GM23338 (cell line): ENCODE measurements at regions not wholly inside any gene's neighbourhood (a gene's known extent, or its start where the extent isn't known, plus 50 kb on each side); places are given as distances from the start of the nearest gene placed in this dataset.

Experiments
- CREB1 ChIP-seq: fragments of 250-450 bp; sonication (Bioruptor Pico); IDR thresholded peaks from 2 replicates; pipeline ENCODE4 v1.5.0; 2020; ENCODE audit warnings: low read depth, mild to moderate bottlenecking, moderate library complexity
- EZH2 ChIP-seq: fragments of 200-600 bp; sonication (generic); IDR thresholded peaks from one replicate; pipeline ENCODE4 v1.8.0; 2017; ENCODE audit warnings: antibody characterized with exemption, mild to moderate bottlenecking, low read depth; ENCODE audit not compliant: unreplicated experiment
- EZH2phosphoT487 ChIP-seq: fragments of 200-600 bp; sonication (generic); IDR thresholded peaks from one replicate; pipeline ENCODE4 v1.8.1; 2018; ENCODE audit warnings: antibody characterized with exemption; ENCODE audit not compliant: unreplicated experiment
- JUNB ChIP-seq: IDR thresholded peaks from one replicate; pipeline ENCODE4 v1.6.1; 2016; ENCODE audit warnings: antibody characterized with exemption; ENCODE audit not compliant: unreplicated experiment
- POLR2AphosphoS5 ChIP-seq: IDR thresholded peaks from 2 replicates; pipeline ENCODE4 v1.6.1; 2016; ENCODE audit warnings: antibody characterized with exemption, low read depth
- ZNF114 ChIP-seq: fragments of 250-450 bp; sonication (Bioruptor Pico); IDR thresholded peaks from 2 replicates; pipeline ENCODE4 v1.5.0; 2020; ENCODE audit warnings: mild to moderate bottlenecking, moderate library complexity
- ZNF331 ChIP-seq: fragments of 250-450 bp; sonication (Bioruptor Pico); IDR thresholded peaks from 2 replicates; pipeline ENCODE4 v1.5.0; 2020; ENCODE audit warnings: low read depth, mild to moderate bottlenecking, moderate library complexity
- TF ChIP-seq, protein P1 (sequence below), 2 experiments: fragments of 200-600 bp in 1 of 2; sonication (generic) in 1 of 2; conservative IDR thresholded peaks; 2 replicates each; pipeline versions ENCODE4 v1.5.1 to v1.6.1; 2016 to 2017; ENCODE audit warnings: antibody characterized with exemption in 2 of 2, low read depth in 2 of 2, mild to moderate bottlenecking in 2 of 2, moderate library complexity in 1 of 2
- TF ChIP-seq, protein P2 (sequence below): IDR thresholded peaks from 2 replicates; pipeline ENCODE4 v1.6.1; 2016; ENCODE audit warnings: antibody characterized with exemption
- TF ChIP-seq, protein P3 (sequence below): IDR thresholded peaks from one replicate; pipeline ENCODE4 v1.6.1; 2018; ENCODE audit warnings: antibody characterized with exemption; ENCODE audit not compliant: unreplicated experiment

DNA sequence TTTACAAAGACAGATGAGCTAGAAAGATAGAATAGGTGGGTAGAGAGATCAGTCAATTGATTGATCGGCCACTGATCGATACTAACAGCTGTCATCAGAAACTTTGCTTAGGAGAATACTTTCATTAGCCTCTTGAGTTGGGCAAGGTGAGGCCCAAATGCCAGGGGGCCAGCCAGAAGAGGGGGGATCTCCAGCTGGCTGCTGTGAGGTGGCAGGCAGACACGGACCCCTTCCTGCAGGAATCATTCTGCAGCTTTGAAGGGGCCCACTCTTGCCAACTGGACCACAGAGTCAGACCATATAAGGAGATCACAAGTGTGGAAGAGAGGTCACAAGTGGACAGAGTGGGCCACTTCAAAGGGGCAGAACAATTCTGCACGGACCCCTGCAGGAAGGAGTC lies 62.9 kb upstream of the DOCK1 start:
- TF ChIP-seq, protein P1, sequence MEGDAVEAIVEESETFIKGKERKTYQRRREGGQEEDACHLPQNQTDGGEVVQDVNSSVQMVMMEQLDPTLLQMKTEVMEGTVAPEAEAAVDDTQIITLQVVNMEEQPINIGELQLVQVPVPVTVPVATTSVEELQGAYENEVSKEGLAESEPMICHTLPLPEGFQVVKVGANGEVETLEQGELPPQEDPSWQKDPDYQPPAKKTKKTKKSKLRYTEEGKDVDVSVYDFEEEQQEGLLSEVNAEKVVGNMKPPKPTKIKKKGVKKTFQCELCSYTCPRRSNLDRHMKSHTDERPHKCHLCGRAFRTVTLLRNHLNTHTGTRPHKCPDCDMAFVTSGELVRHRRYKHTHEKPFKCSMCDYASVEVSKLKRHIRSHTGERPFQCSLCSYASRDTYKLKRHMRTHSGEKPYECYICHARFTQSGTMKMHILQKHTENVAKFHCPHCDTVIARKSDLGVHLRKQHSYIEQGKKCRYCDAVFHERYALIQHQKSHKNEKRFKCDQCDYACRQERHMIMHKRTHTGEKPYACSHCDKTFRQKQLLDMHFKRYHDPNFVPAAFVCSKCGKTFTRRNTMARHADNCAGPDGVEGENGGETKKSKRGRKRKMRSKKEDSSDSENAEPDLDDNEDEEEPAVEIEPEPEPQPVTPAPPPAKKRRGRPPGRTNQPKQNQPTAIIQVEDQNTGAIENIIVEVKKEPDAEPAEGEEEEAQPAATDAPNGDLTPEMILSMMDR (conservative IDR thresholded peaks at IDR 0.05; ENCODE audit: low read depth in 2 of 2): no peak
- TF ChIP-seq, protein P2, sequence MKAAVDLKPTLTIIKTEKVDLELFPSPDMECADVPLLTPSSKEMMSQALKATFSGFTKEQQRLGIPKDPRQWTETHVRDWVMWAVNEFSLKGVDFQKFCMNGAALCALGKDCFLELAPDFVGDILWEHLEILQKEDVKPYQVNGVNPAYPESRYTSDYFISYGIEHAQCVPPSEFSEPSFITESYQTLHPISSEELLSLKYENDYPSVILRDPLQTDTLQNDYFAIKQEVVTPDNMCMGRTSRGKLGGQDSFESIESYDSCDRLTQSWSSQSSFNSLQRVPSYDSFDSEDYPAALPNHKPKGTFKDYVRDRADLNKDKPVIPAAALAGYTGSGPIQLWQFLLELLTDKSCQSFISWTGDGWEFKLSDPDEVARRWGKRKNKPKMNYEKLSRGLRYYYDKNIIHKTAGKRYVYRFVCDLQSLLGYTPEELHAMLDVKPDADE: no peak
- TF ChIP-seq CREB1: no peak
- no peak for TF ChIP-seq EZH2
- TF ChIP-seq JUNB: no peak
- TF ChIP-seq, protein P3, sequence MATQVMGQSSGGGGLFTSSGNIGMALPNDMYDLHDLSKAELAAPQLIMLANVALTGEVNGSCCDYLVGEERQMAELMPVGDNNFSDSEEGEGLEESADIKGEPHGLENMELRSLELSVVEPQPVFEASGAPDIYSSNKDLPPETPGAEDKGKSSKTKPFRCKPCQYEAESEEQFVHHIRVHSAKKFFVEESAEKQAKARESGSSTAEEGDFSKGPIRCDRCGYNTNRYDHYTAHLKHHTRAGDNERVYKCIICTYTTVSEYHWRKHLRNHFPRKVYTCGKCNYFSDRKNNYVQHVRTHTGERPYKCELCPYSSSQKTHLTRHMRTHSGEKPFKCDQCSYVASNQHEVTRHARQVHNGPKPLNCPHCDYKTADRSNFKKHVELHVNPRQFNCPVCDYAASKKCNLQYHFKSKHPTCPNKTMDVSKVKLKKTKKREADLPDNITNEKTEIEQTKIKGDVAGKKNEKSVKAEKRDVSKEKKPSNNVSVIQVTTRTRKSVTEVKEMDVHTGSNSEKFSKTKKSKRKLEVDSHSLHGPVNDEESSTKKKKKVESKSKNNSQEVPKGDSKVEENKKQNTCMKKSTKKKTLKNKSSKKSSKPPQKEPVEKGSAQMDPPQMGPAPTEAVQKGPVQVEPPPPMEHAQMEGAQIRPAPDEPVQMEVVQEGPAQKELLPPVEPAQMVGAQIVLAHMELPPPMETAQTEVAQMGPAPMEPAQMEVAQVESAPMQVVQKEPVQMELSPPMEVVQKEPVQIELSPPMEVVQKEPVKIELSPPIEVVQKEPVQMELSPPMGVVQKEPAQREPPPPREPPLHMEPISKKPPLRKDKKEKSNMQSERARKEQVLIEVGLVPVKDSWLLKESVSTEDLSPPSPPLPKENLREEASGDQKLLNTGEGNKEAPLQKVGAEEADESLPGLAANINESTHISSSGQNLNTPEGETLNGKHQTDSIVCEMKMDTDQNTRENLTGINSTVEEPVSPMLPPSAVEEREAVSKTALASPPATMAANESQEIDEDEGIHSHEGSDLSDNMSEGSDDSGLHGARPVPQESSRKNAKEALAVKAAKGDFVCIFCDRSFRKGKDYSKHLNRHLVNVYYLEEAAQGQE: no peak
- TF ChIP-seq POLR2AphosphoS5: no peak
- no peak for TF ChIP-seq EZH2phosphoT487
- TF ChIP-seq ZNF114 (CRISPR knock-in tag): no peak
- no peak for TF ChIP-seq ZNF331 (CRISPR knock-in tag)
